GM12878 (cell line): ENCODE measurements at regions not wholly inside any gene's neighbourhood (a gene's known extent, or its start where the extent isn't known, plus 50 kb on each side); places are given as distances from the start of the nearest gene placed in this dataset.

Experiments
- ATAC-seq: fragments of 200-7000 bp; cut with Tn5 transposase; 3 replicates; pipeline ENCODE4 v1.9.1; 2020; ENCODE audit warnings: mild to moderate bottlenecking, moderate library complexity
- BruUV-seq: library from RNA; stranded (reverse); fragments of 400-500 nt; replicated peaks from 2 replicates; lab custom pipeline; 2021; lab: Mats Ljungman, UMichigan
- CTCF ChIA-PET: fragments of 300-600 bp; sonication (Branson Sonifier 250); formaldehyde crosslinking; extraction: SDS; loops from one replicate; lab custom pipeline; 2021; ENCODE audit warnings: inconsistent platforms; lab: Yijun Ruan, JAX
- POLR2A ChIA-PET: fragments of 350-600 bp; formaldehyde crosslinking; extraction: SDS; loops from one replicate; lab custom pipeline; 2021; ENCODE audit warnings: inconsistent platforms; lab: Charles Lee
- RAD21 ChIA-PET: fragments of 300-600 bp; sonication (Branson Sonifier 250); formaldehyde crosslinking; loops from one replicate; lab custom pipeline; 2023; ENCODE audit warnings: antibody characterized with exemption; ENCODE audit not compliant: unreplicated experiment; lab: Charles Lee
- SMC1A ChIA-PET: fragments of 300-600 bp; sonication (Branson Sonifier 250); formaldehyde crosslinking; loops from one replicate; lab custom pipeline; 2023; ENCODE audit not compliant: unreplicated experiment, uncharacterized antibody; lab: Charles Lee
- DNase-seq: peaks from one replicate; pipeline ENCODE4 v3.0.0-alpha.2; 2011; ENCODE audit warnings: low read depth, low spot score
- FAIRE-seq: peaks from 3 replicates; lab custom pipeline; 2011; peaks lifted over from hg19 to GRCh38; lab: Jason Lieb, UNC
- H2AFZ ChIP-seq: 2 replicates; pipeline ENCODE4 v1.6.0; 2011; ENCODE audit warnings: low read depth, low read length, control low read depth; ENCODE audit not compliant: control insufficient read depth
- H3K27ac ChIP-seq: 2 replicates; pipeline ENCODE4 v1.5.1; 2011; ENCODE audit warnings: control low read depth; ENCODE audit not compliant: control insufficient read depth, insufficient read depth
- H3K27me3 ChIP-seq, 2 experiments: replicated peaks in 1 of 2; 2 replicates each; pipeline versions ENCODE4 v1.6.0 to v1.6.1; 2011; ENCODE audit warnings: low read length in 1 of 2; ENCODE audit not compliant: control insufficient read depth in 2 of 2, insufficient read depth in 2 of 2
- H3K36me3 ChIP-seq, 2 experiments: 2 replicates each; pipeline ENCODE4 v1.5.1; 2011; ENCODE audit warnings: low read length in 1 of 2; ENCODE audit not compliant: control insufficient read depth in 2 of 2, insufficient read depth in 2 of 2
- H3K4me1 ChIP-seq: 2 replicates; pipeline ENCODE4 v1.6.1; 2011; ENCODE audit warnings: mild to moderate bottlenecking, low read length, moderate library complexity, mixed read lengths; ENCODE audit not compliant: control insufficient read depth, insufficient read depth
- H3K4me2 ChIP-seq: 2 replicates; pipeline ENCODE4 v1.6.0; 2011; ENCODE audit warnings: control low read depth; ENCODE audit not compliant: control insufficient read depth, insufficient read depth
- H3K4me3 ChIP-seq: fragments of 200-600 bp; sonication (generic); 2 replicates; pipeline ENCODE4 v1.5.1; 2016
- H3K79me2 ChIP-seq: 2 replicates; pipeline ENCODE4 v1.6.0; 2011; ENCODE audit warnings: low read length; ENCODE audit not compliant: control insufficient read depth, insufficient read depth
- H3K9ac ChIP-seq: 2 replicates; pipeline ENCODE4 v1.8.0; 2011; ENCODE audit warnings: low read length, control low read depth, mixed read lengths; ENCODE audit not compliant: control insufficient read depth, insufficient read depth
- H3K9me3 ChIP-seq: replicated peaks from 3 replicates; pipeline ENCODE4 v1.5.1; 2011; ENCODE audit warnings: mild to moderate bottlenecking, low read length; ENCODE audit not compliant: control insufficient read depth, insufficient read depth
- H4K20me1 ChIP-seq: 2 replicates; pipeline ENCODE4 v1.6.0; 2011; ENCODE audit not compliant: control insufficient read depth, insufficient read depth
- LARP7 ChIP-seq: fragments of 450-650 bp; IDR thresholded peaks from 2 replicates; pipeline ENCODE4 v1.6.1; 2017; ENCODE audit warnings: mild to moderate bottlenecking
- NFYB ChIP-seq: IDR thresholded peaks from 2 replicates; pipeline ENCODE4 v1.6.1; 2011; ENCODE audit warnings: low read depth, mild to moderate bottlenecking, low read length, improper control_type of control experiment, moderate library complexity; ENCODE audit not compliant: insufficient read depth
- PML ChIP-seq: IDR thresholded peaks from 2 replicates; pipeline ENCODE4 v1.6.1; 2012; ENCODE audit warnings: low read length, inconsistent platforms
- POLR2AphosphoS2 ChIP-seq: IDR thresholded peaks from 2 replicates; pipeline ENCODE4 v1.6.1; 2011; ENCODE audit warnings: low read depth, mild to moderate bottlenecking, low read length, improper control_type of control experiment, moderate library complexity
- USF1 ChIP-seq: IDR thresholded peaks from 2 replicates; pipeline ENCODE4 v1.6.1; 2011; ENCODE audit warnings: borderline replicate concordance, low read depth, mild to moderate bottlenecking, moderate library complexity, mixed read lengths, low read length; ENCODE audit not compliant: insufficient read depth; ENCODE audit errors: extremely low read length
- ZNF24 ChIP-seq: fragments of 450-650 bp; IDR thresholded peaks from 2 replicates; pipeline ENCODE4 v1.6.1; 2017; ENCODE audit warnings: antibody characterized with exemption, mild to moderate bottlenecking
- WGBS: methylation state at CpG from one replicate; pipeline ENCODE4 v1.1.6; 2016; ENCODE audit warnings: low lambda C conversion rate; ENCODE audit not compliant: insufficient replicate concordance, insufficient coverage; ENCODE audit errors: missing lambda C conversion rate; 5-methylcytosine and 5-hydroxymethylcytosine counted together
- in situ Hi-C: fragments of 300-500 bp; cut with MboI; formaldehyde crosslinking; loops from 9 replicates; pipeline ENCODE4 v1.14.3; 2018; ENCODE audit warnings: mixed read lengths
- intact Hi-C: fragments of 100-400 bp; cut with micrococcal nuclease; formaldehyde crosslinking; loops from one replicate; pipeline ENCODE4 v1.14.2; 2022; ENCODE audit not compliant: unreplicated experiment
- TF ChIP-seq, protein P1 (sequence below): IDR thresholded peaks from 2 replicates; pipeline ENCODE4 v1.6.1; 2012; ENCODE audit warnings: low read depth, low read length, improper control_type of control experiment
- TF ChIP-seq, protein P2 (sequence below): fragments of 150-350 bp; IDR thresholded peaks from 2 replicates; pipeline ENCODE4 v1.6.1; 2016; ENCODE audit warnings: low read depth, low read length

- POLR2A ChIA-PET: no interaction called here
- CTCF ChIA-PET: interaction anchor here (0.7 kb wide), 1 partner anchor 21 kb away, joined by 3 read pairs; no protein-coding TSS in a partner anchor
- H3K27me3 ChIP-seq: no peaks in the 10 kb centered on the region
- 98% methylated on average over 5 of the region's 5 CpGs for WGBS
- FAIRE-seq: no peak
- no peak overlapping the region for H3K27ac ChIP-seq
- in situ Hi-C loops (no loop called here), intact Hi-C loops (no loop called here)
- H3K4me3 ChIP-seq: no peak overlapping the region
- H3K4me1 ChIP-seq: peaks cover 59% of the 10 kb centered on the region
- BruUV-seq: no TSS peak
- ATAC-seq: no peak
- RAD21 ChIA-PET: no interaction called here
- no peaks in the 10 kb centered on the region for H3K9me3 ChIP-seq
- TF ChIP-seq POLR2AphosphoS2 (no peak), NFYB (peak; percentile 65), USF1 (peak; percentile 62)
- no peak overlapping the region for H3K9ac ChIP-seq
- H3K4me2 ChIP-seq: no peak overlapping the region
- H3K79me2 ChIP-seq: no peaks in the 10 kb centered on the region
- H3K36me3 ChIP-seq: no peaks in the 10 kb centered on the region
- no peak for DNase-seq
- SMC1A ChIA-PET: no interaction called here
- H4K20me1 ChIP-seq: no peaks in the 10 kb centered on the region
- H2AFZ ChIP-seq: no peak overlapping the region
Observed at GRCh38 chr1:23616292-23616824, 57.1 kb upstream of the ID3 start.

- TF ChIP-seq, protein P1, sequence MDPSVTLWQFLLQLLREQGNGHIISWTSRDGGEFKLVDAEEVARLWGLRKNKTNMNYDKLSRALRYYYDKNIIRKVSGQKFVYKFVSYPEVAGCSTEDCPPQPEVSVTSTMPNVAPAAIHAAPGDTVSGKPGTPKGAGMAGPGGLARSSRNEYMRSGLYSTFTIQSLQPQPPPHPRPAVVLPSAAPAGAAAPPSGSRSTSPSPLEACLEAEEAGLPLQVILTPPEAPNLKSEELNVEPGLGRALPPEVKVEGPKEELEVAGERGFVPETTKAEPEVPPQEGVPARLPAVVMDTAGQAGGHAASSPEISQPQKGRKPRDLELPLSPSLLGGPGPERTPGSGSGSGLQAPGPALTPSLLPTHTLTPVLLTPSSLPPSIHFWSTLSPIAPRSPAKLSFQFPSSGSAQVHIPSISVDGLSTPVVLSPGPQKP: no peak
- TF ChIP-seq PML (no peak), LARP7 (no peak), ZNF24 (peak; percentile 87)
- TF ChIP-seq, protein P2, sequence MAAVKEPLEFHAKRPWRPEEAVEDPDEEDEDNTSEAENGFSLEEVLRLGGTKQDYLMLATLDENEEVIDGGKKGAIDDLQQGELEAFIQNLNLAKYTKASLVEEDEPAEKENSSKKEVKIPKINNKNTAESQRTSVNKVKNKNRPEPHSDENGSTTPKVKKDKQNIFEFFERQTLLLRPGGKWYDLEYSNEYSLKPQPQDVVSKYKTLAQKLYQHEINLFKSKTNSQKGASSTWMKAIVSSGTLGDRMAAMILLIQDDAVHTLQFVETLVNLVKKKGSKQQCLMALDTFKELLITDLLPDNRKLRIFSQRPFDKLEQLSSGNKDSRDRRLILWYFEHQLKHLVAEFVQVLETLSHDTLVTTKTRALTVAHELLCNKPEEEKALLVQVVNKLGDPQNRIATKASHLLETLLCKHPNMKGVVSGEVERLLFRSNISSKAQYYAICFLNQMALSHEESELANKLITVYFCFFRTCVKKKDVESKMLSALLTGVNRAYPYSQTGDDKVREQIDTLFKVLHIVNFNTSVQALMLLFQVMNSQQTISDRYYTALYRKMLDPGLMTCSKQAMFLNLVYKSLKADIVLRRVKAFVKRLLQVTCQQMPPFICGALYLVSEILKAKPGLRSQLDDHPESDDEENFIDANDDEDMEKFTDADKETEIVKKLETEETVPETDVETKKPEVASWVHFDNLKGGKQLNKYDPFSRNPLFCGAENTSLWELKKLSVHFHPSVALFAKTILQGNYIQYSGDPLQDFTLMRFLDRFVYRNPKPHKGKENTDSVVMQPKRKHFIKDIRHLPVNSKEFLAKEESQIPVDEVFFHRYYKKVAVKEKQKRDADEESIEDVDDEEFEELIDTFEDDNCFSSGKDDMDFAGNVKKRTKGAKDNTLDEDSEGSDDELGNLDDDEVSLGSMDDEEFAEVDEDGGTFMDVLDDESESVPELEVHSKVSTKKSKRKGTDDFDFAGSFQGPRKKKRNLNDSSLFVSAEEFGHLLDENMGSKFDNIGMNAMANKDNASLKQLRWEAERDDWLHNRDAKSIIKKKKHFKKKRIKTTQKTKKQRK: no peak
- H3K4me2 ChIP-seq: no peak overlapping the region
- H3K4me1 ChIP-seq: peaks cover 57% of the 10 kb centered on the region
- ChIA-PET SMC1A (no interaction called here), POLR2A (no interaction called here), RAD21 (no interaction called here), CTCF (no interaction called here)
- no peaks in the 10 kb centered on the region for H3K9me3 ChIP-seq
- no peak overlapping the region for H3K9ac ChIP-seq
- no peaks in the 10 kb centered on the region for H3K27me3 ChIP-seq
- WGBS: 65% methylated on average over 3 of the region's 3 CpGs
- no peaks in the 10 kb centered on the region for H3K79me2 ChIP-seq
- H3K27ac ChIP-seq: no peak overlapping the region
- FAIRE-seq: no peak
- no peaks in the 10 kb centered on the region for H3K36me3 ChIP-seq
- in situ Hi-C loops: no loop called here
- H3K4me3 ChIP-seq: no peak overlapping the region
- no peak overlapping the region for H2AFZ ChIP-seq
- ATAC-seq: no peak
- no peaks in the 10 kb centered on the region for H4K20me1 ChIP-seq
- intact Hi-C loops: no loop called here
- no peak for DNase-seq
- BruUV-seq: no TSS peak
Observed at GRCh38 chr1:23615852-23616251, 56.6 kb upstream of the ID3 start.
